GM21367 (cell line): ENCODE measurements at regions not wholly inside any gene's neighbourhood (a gene's known extent, or its start where the extent isn't known, plus 50 kb on each side); places are given as distances from the start of the nearest gene placed in this dataset.
"Not testable (repeated sequence)": the region's sequence is repeated elsewhere in the genome, so short reads cannot be mapped to it uniquely, and the experiment has no call there.

Source experiments
- ATAC-seq: cut with Tn5 transposase; IDR thresholded peaks from one replicate; pipeline ENCODE4 v1.9.1; 2021; ENCODE audit not compliant: unreplicated experiment

DNA sequence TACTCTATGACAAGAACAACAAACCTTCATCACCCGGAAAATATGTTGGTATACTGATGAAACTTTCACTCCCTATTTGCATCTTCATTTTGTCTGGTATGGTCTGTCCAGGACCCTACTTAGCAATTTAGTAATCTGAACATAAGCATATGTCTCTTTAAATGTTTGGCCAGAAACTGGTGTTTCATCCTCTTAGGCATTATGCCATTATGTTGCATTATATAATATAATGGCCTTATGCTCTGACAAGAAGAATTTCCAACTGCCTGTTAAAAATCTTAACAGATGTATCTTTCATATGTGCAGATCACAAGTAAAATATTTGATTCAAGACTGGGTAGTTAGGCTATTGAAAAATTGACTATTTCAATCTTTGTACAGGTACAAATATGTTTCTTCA is 610.6 kb upstream of the PRR20A start:
- no peak for ATAC-seq

DNA sequence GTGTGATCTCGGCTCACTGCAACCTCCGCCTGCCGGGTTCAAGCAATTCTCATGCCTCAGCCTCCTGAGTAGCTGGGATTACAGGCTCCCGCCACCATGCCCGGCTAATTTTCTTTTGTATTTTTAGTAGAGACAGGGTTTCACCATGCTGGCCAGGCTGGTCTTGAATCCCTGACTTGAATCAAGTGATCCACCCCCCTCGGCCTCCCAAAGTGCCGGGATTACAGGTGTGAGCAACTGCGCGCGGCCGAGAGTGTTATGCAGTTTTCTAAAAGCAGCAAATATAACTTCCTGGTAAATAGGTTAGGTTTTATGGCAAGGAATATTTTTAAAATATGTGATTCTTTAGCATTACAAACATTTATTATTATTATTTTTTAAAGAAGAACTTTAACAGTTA is 592.8 kb upstream of the PRR20A start:
- ATAC-seq, result not testable (repeated sequence)

DNA sequence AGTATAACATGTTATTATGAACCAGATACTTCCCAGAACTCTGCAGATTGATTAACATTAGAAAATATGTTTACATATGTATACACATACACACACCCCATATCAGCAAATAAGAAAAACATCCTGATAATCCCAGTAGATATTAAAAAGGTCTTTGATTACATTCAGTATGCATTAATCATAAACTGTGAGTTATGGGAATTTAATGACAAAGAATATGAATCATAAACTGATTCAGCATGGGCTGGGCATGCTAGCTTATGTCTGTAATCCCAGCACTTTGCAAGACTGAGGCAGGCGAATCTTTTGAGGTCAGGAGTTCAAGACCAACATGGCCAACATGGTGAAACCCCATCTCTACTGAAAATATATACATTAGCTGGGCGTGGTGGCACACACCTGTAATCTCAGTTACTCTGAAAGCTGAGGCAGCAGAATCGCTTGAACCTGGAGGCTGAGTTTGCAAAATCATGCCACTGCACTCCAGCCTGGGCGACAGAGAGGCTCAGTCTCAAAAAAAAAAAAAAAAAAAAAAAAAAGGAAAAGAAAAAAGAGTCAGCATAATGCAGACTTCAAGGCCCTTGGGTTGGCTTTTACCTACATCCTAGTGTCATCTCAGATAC is 581.9 kb upstream of the PRR20A start:
- ATAC-seq, result no peak

DNA sequence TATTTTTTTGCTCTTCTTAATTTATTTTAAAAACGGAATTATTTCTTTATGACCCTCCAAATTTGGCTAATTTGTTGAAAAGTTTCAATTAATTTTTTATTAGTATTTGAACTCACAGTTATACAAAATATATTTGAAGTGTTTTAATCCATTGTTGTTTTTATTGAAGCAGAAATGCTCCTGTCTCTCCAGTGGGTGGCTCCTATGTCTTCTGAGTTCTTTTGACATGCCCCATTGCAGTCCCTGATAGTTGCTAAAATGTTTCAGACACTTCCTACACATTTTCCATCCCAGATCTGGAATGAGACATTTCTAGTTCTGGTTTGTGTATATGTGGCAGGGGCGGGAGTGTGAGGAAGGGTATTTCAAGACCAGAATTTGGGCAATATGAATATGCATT is 579.4 kb upstream of the PRR20A start:
- no peak for ATAC-seq

DNA sequence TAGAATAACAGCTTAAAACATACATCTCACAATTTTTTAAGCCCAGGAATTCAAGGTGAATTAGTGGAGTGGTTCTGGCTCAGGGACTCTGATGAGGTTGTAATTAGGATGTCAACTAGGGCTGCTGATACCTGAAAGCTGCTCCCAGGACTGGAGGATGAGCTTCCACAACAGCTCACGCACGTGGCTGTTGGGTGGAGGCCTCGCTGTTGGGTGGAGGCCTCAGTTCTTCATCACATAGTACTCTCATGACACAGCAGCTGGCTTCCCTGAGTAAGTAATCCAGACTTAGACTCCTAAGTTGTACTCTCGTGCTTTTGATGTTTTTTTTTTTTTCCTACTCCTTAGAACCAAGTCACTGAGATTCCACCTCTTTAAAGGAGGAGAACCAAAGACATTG is 577.1 kb upstream of the PRR20A start:
- no peak for ATAC-seq

DNA sequence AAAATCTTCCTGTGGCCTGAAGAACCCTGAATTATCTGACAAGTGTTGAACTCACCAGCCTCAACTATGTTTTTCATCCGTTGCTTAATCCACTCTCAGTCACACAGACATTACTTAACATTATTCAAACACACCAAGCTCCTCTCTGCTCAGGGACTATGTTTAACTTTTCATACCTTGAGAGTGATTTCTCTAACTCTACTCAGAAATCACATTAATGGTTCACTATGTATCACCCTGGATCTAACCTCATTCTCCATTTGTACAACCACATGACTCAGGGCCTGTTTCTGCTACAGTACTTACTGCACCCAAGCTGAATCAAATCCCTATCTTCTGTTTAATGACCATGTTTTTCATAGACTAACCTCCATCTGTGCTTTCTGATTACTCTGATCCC is 553.7 kb upstream of the PRR20A start:
- no peak for ATAC-seq

DNA sequence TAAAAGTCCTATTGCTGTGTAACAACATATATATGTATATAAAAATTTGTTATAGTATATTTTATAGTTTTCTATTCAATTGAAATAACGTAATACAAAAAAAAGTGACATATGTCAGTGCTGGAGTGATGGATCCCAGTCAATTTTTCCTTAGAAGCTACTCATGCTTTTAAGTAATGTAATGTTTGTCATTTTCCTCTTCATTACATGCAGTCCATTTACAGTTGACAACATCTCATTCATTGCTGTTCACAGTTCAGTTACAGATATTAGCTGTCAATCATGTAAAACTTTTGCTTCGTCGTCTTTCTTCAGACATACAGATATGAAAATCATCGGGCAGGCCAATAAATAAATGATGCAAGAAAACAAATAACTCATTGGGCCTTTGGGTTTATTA is 525.1 kb upstream of the PRR20A start:
- ATAC-seq, result no peak

DNA sequence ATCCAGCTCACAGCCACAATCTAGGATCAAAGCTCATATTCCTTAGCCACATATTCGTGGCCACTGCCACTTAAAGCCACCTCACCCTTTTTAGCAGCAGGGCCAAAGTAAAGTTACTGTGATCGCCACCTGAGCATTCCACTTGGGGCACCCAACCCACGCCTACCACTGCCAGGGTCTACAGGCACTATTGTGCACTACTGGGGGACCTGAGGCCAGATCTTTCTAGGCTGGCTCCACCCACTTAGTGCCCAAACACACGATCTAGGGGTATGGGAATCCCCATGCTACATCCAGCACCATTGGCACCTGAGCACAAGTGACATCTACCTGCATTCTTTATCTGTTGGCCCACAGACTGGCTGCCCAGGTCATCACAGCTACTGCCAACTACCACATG is 517.9 kb upstream of the PRR20A start:
- ATAC-seq, result no peak

DNA sequence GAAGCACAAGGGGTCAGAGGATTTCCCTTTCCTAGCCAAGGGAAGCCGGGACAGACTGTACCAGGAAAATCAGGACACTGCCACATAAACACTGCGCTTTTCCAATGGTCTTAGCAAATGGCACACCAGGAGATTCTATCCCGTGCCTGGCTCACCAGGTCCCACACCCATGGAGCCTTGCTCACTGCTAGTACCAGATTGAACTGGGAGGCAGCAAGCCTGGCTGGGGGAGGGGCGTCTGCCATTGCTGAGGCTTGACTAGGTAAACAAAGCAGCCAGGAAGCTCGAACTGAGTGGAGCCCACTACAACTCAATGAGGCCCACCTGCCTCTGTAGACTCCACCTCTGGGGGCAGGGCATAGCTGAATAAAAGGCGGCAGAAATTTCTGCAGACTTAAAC is 511.8 kb upstream of the PRR20A start:
- ATAC-seq, result not testable (repeated sequence)

DNA sequence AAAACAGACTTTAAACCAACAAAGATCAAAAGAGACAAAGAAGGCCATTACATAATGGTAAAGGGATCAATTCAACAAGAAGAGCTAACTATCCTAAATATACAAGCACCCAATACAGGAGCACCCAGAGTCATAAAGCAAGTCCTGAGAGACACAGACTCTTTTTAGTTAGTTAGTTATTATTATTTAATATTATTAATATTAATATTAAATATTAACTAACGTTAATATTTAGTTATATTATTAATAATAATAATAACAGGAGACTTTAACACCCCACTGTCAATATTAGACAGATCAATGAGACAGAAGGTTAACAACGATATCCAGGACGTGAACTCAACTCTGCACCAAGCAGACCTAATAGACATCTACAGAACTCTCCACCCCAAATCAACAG is 509.7 kb upstream of the PRR20A start:
- not testable (repeated sequence) for ATAC-seq

DNA sequence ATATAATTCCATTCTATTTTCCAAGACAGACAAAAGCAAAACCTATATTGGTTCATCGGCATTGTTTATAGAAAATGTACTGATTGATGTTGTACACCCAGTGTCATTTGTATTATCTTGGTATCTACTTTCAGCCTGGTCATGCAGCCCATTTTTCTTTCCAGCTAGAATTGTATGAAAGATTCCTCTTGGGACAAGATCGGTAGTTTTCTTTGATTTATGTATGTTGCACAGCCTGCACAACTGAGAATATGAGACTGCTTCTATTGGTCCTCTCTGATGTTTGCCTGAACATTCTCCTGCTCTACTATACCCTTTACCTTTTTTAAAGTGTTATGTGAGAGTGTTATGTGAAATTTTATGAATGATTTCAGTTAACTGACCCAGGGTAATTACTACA is 487.7 kb upstream of the PRR20A start:
- no peak for ATAC-seq

DNA sequence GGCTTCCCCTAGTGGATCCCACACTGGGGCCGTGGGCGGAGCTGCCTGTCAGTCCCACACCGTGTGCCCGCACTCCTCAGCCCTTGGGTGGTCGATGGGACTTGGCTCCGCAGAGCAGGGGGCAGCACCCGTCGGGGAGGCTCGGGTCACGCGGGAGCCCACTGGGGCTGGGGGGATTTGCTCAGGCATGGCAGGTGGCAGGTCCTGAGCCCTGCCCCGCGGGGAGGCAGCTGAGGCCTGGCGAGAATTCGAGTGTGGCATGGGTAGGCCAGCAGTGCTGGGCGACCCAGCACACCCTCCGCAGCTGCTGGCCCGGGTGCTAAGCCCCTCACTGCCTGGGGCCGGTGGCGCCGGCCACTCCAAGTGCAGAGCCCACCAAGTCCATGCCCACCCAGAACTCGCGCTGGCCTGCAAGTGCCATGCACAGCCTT is 481.7 kb upstream of the PRR20A start:
- ATAC-seq, result no peak

DNA sequence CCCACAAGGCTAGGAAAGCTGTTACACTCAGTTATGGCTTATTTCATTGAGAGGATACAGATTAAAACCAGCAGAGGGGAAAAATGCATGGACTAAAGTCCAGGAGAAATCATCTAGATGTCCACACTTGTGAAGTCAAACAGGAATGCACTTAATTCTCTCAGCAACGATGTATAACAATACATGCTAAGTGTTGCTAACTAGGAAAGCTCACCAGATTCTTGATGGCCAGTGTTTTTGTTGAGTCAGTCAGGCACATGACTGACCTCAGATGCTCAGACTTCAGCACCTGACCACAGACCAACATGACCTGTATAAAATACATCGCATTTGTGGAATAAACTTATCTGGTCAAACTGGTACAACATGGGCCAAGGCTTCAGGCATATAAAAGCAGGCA is 470.2 kb upstream of the PRR20A start:
- no peak for ATAC-seq

DNA sequence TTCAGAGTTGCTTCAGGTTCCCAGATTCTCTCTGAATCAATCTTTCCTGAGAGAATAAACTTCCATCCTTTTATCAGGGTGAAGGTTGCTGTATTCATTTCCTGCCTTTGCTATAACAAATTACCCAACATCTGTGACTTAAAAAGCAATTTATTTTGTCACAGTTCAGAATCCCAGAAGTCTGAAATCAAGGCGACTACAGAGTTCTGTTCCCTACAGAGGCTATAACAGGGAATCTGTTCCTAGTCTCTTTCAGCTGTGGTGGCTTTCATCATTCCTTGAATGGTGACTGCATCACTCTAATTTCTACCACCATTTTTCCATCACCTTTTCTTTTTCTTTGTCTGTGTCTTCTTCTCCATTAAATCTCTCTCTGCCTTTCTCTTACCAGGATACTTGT is 459.3 kb upstream of the PRR20A start:
- no peak for ATAC-seq

DNA sequence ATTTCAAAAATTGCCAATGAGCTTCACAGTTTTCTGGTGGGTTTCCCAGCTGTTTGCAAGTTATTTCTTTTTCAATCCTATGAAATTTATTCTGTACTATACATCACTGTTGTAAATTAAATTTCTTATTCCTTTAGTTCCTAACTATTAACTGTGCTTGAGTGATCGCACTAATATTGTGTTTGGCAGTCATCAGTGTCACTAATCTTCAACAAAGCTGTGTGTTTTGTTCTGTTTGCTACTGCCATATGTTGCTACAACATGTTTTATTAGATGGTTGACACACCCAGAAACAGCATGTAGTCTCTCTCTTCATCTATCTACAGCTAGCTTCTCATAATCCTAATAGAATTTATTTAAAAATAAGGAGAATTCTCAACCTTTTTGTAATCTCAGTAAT is 453.6 kb upstream of the PRR20A start:
- no peak for ATAC-seq

DNA sequence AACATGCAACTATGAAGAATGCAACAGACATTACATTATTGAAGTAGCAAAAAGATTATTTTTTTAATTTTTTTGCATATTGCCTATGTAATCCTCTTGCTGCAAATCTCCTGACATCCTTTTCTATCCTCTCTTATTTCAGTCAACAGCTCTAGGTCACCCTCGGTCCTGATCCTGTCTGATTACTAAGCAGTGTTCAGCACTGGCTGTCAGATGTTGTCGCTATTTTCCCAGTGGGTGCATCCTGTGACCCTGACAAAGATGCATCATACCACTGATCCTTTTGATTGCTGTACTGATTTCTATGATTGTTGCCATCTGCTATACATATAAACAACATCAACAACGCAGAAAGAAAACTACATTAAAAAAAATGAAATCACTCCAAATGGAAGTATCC is 443.7 kb upstream of the PRR20A start:
- ATAC-seq, result no peak

DNA sequence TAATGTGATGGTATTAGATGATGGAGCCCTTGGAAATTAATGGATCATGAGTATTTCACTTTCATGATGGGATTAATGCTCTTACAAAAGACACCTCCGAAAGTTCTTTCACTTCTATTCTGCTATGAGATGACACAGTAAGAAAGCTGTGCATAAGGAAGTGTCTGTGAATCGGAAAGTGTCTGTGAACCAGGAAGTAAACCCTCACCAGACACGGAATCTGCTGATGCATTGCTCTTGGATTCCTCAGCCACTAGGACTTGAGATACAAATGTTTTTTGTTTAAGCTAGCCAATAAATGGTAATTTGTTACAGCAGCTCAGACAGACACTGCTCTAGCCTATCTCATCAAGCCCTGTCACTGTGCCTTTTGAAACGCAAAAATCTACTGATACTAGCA is 440.4 kb upstream of the PRR20A start:
- ATAC-seq, result no peak

DNA sequence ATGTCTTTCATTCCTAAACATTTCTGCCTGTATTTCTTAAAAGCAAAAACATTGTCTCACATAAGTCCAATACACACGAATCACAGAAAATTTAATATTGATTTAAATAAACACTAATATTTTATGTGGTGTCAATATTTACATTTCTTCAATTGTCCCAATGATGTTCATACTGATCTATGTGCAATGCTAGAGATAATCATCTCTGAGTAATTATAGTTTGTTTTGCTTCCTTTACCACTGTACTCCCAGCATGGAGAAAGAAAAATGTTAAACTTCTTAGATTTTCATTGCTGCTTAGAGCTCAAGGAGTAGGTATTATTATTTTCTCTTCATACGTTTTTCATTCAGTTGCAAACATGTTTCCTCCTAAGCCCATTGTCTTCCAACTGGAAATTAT is 434.2 kb upstream of the PRR20A start:
- ATAC-seq, result no peak

DNA sequence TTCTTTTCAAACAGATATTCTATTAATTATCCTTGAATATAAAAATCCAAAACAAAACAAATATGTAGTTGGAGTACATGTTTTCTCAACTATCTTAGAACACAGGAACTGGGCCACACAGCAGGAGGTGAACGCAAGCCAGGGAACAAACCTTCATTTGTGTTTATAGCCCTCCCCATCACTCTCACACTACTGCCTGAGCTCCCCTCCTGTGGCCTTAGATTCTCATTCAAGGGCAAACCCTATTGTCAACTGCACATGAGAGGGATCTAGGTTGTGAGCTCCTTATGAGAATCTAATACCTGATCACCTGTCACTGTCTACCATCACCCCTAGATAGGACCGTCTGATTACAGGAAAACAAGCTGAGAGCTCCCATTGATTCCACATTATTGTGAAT is 427.1 kb upstream of the PRR20A start:
- ATAC-seq, result no peak

DNA sequence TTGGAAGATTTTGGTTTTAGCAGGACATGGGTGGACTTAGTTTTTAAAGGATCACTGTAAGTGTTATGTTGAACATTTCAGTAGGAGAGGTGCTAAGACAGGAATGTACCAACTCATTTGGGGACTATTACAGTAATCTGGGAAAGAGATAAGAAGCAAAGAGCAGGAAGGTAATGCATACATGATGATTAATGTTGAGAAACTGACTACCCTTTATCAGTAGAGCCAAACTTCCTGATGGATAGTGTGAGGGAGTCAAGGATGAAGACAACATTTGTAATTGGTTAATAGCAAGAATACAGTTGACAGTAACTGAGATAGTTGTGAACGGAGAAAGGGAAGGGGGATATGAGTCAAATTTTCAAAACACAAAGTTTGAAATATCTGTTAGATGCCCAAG is 421.9 kb upstream of the PRR20A start:
- no peak for ATAC-seq

DNA sequence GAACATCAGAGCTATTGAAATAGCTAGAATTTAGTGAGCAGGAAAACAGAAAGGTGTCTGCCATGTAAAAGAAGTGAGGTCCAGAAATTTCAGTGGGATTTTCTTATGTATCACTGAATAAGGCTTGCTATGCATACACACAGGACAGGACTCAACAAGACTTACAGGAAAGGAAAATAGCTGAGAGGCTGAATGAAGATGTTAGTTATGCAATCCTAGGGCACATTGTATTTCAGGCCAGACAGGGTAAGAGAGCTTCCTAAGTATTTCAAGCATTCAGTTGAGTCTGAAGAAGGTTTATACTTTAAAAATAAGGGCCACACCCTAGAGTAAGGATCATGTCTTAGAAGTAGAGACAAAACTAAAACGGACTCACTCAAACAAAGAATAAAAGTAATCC is 419.9 kb upstream of the PRR20A start:
- ATAC-seq, result no peak

DNA sequence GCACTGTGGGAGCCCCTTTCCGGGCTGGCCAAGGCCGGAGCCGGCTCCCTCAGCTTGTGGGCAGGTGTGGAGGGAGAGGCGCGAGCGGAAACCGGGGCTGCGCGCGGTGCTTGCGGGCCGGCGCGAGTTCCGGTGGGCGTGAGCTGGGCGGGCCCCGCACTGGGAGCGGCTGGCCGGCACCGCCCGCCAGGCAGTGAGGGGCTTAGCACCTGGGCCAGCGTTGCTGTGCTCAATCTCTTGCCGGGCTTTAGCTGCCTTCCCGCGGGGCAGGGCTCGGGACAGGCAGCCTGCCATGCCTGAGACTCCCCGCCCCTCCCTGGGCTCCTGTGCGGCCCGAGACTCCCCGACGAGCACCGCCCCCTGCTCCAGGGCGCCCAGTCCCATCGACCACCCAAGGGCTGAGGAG is 405.2 kb upstream of the PRR20A start:
- no peak for ATAC-seq

DNA sequence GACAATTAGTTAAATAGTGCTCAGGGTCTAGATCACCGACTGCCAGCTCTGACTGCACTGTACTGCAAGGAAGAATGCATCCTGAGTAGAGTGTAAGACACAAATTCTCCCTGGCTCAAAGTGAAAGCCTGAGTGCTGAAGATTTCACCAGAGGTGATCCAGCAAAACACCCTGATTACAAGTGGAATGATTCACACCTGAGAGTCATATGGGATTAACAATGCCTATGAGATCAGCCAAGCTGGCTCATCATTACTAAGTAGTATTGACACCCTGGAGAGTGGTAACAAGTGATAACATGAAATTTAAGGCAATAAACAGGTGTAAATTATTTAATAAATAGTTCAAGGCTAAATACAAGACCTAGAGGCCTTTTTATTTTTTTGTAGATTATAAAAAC is 403.8 kb upstream of the PRR20A start:
- no peak for ATAC-seq

DNA sequence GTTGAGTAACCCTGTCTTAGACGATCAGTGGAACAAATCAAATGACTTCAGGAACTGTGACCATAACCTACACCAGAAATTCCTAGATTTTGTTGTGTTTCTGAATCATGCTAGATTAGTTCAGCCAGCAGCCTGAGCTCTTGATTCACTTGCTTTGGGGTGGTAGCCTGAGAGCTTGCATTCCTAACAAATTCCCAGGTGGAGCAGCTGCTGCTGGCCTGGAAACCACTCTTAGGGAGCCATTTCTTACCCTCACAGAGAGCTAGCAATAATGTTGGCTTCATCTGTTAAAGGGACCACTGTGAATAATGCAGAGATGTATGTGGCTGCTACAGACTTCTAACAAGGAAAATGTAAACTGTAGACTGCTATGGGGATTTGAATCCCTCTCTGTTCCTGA is 388.1 kb upstream of the PRR20A start:
- ATAC-seq, result no peak
